GM19238 (cell line): ENCODE measurements at regions not wholly inside any gene's neighbourhood (a gene's known extent, or its start where the extent isn't known, plus 50 kb on each side); places are given as distances from the start of the nearest gene placed in this dataset.
A peak's percentile ranks its signal among the peaks of the same experiment; 100 is the strongest.
"Not testable (repeated sequence)": the region's sequence is repeated elsewhere in the genome, so short reads cannot be mapped to it uniquely, and the experiment has no call there.

Source experiments
- DNase-seq: peaks from one replicate; pipeline ENCODE4 v3.0.0; 2011; ENCODE audit warnings: low spot score; ENCODE audit not compliant: insufficient read length

GRCh38 chr3:186454881-186455703, 89.1 kb downstream of the CRYGS start:
- DNase-seq = no peak

DNA sequence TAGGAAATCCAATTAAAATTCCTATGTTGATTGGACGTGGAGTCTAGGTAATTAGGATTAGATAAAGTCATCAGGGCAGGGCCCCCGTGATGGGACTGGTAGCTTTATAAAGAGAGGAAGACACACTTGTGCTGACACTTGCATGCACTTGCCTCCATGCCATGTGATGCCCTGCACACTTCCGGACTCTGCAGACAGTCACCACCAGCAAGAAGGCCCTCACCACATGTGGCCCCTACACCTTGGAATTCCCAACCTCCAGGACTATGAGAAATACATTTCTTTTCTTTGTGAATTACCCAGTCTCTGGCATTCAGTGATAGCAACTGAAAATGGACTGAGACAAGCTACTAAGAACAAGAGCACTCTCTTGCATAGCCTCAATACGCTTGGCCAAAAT, 90.6 kb downstream of the CRYGS start:
- no peak for DNase-seq

GRCh38 chr3:186452517-186452916, 90.5 kb upstream of the DGKG start:
- no peak for DNase-seq

DNA sequence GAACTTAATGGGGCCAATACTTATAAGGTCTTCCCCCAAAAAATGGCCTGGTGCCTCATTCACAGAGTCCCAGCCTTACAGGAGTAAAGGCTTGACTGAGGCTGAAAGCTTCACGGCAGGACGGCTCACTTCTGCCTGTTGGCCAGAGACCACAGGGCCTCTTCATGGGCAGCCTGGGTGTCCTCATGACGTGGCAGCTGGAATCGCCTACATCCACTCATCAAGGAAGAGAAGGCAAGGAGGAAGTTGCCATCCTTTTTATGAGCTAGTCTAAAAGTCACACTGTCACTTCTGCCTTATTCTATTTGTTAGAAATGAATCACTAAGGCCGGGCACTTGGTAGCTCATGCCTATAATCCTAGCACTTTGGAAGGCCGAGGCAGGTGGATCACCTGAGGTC, 89.3 kb upstream of the DGKG start:
- DNase-seq = no peak

DNA sequence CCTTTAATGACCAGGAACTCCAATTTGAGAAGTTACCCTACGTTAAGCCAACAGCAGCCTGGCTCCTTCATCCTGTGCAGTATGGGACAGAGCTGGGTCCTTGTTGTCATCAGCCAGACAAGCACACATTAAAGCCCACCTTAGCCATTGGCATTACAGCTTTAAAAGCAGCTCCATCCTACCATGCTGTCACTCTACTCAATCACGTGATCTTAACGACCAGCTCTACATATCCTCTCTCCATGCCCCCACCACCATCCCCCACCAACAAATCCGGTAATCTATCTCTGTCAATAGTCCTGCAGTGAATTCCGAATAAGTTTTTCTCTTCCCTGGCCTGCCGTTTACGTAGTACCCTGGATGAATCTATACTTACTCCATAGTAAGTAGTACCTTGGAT, 82.9 kb upstream of the DGKG start:
- no peak for DNase-seq

GRCh38 chr3:186444288-186444687, 82.3 kb upstream of the DGKG start:
- no peak for DNase-seq

DNA sequence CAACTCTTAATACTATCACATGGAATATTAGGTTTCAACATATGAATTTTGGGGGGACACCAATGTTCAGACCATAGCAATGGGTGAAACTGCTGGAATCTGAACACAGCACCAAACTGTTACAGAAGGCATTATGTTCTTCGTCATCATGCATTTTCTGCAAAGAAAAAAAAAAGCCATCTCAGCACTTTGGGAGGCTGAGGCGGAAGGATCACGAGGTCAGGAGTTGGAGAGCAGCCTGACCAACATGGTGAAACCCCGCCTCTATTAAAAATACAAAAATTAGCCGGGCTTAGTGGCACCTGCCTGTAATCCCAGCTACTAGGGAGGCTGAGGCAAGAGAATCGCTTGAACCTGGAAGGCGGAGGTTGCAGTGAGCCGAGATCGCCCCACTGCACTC, 80.9 kb upstream of the DGKG start:
- DNase-seq = not testable (repeated sequence)

DNA sequence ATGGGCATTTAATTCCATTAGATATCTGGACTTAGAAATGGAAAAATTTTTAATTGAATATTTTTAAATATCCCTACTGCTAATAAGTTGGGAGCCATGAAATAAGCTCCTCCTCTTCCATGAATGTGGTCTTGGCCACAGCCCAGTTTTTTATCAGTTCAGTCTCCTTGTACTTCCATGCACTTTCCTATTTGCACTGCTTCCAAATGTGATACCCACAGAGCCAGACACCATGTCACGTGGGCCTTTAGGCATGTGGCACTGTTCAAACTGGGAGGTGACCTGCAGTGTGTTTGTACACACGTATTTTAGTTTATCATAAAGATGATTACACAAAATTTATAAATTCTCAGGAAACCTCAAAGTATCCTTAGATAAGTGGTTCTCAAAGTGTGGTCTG, 80.1 kb upstream of the DGKG start:
- DNase-seq = no peak

DNA sequence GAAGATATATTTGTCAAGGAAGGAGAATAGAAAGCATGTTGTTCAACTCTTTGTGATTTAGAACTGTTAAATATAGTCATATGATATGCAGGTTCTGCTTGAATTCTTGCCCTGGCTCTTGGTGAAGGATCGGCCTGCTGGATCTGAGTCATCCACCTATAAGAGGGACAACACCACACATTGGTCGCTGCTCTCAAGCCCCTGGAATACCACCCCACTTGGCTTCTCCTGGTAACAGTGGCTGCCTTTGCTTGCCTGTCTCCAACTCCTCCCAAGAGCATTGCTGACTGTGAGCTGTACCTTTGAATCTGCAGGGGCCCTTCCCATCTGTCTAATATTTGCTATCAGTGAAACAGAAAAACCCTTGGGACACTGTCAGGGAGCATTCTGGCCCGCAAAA, 78.9 kb upstream of the DGKG start:
- DNase-seq = no peak

DNA sequence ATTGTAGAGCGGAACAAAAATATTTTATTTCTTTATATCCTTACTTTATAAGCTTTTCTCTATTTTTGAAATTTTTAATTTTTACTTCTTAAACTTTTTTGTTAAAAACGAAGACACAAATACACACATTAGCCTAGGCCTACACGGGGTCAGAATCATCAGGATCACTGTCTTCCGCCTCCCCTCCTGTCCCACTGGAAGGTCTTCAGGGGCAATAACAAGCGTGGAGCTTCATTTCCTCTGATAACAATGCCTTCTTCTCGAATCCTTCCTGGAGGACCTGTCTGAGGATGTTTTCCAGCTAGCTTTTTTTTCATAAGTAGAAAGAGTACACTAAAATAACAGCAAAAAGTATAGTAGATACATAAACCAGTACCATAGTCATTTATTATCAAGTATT, 77.7 kb upstream of the DGKG start:
- no peak for DNase-seq

DNA sequence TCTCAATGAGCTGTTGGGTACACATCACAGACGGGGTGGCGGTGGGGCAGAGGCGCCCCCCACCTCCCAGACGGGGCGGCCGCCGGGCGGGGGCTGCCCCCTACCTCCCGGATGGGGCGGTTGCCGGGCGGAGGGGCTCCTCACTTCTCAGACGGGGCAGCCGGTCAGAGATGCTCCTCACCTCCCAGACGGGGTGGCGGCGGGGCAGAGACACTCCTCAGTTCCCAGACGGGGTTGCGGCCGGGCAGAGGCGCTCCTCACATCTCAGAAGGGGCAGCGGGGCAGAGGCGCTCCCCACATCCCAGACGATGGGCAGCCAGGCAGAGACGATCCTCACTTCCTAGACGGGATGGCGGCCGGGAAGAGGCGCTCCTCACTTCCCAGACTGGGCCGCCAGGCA, 73.3 kb upstream of the DGKG start:
- DNase-seq = not testable (repeated sequence)

DNA sequence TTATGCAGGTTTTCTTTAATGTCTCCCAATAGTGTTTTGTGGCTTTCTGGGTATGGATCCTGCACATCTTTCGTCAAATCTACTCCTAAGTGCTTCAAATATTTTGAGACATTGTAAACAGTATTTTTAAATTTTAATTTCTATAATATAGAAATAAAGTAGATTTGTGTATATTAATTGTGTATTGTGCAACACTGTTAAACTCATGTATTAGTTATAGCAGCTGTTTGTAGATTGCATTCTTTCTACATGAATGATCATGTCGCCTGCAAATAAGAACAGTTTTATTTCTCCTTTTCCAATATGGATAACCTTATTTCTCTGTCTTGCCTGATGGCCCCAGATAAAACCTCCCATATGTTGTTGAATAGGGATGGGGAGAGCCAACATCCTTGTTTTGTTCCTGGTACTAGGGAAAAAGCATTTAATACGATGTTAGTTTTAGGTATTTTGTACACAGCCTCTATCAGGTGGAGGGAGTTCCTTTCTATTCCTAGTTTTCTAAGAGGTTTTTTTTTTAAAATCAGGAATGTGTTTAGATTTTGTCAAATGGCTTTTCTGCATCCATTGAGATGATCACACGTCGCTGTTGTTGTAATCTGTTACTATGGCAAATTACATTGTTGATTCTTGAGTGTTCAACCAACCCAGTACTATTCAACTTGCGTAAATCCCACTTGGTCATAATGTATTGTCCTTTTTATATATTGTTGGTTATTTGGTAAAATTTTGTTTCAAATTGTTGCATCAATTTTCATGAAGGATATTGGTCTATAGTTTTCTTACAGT, 71.1 kb upstream of the DGKG start:
- no peak for DNase-seq

- no peak for DNase-seq
These were observed 70.2 kb upstream of the DGKG start for GRCh38 chr3:186432189-186432588.

GRCh38 chr3:186427627-186428281, 65.7 kb upstream of the DGKG start:
- no peak for DNase-seq

DNA sequence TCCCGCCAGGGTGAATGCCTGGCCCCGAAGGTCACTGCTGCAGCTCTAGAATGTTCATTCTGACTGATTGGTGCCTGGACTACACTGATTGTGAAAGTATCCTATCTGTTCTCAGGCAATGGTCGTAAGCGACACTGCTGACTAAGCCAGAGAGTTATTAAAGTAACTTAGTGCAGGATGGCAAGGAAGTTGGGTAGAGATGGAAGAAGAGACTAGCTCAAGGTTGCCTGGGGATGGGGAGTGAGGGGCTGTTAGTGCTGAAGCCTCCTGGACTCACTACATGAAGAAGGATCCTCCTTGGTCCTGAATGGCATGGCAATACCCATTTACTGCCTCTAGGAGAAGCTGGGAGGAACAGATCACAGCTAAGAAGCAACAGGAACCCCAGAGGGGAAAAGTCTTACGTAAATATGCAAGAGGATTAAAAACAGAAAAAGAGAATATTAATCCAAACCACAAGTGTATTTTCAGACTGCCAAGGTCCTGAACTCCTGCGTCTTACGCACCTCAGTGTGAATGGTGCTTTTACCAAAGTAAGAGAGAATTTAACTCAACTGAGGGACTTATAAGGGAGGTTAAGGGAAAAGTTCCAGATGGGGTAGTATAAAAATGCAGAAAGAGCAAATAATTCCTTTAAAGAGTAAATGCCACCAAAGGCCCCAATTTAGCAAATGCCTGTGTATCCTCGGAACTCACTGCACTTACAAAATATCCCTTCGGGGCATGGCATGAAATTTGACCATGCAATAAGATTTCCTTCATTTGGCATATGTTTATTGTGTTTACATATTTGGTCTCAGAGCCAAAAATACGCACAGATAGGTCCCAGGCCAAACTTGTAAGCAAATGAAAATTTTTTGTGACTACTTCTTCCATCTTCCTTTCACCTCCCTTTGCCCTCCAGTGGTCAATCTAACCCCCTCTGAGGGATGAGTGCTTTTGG, 64.0 kb upstream of the DGKG start:
- DNase-seq = no peak

GRCh38 chr3:186421946-186422345, 59.9 kb upstream of the DGKG start:
- DNase-seq = no peak

DNA sequence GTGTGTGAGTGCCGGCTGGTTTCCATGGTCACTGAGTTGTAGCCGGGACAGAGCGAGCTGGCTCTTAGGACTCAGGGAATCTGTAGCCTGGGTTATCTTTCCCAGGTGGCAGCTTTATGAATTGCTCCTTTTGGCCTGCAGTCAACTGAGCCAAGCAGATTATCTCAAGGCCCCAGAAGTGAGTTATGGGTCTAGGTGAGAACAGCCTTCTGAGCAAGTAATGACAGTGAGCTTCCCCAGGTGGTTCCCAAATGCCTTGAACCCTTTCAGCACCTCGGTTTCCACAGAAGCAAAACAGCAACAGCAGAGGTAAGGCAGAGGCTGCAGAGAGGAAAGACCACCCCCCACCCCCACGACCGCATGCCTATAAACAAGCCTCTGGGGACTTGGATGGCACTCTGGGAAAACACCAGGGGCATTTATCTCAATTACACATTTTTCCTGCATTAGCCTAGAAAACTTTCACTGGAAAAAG, 56.7 kb upstream of the DGKG start:
- DNase-seq = no peak

DNA sequence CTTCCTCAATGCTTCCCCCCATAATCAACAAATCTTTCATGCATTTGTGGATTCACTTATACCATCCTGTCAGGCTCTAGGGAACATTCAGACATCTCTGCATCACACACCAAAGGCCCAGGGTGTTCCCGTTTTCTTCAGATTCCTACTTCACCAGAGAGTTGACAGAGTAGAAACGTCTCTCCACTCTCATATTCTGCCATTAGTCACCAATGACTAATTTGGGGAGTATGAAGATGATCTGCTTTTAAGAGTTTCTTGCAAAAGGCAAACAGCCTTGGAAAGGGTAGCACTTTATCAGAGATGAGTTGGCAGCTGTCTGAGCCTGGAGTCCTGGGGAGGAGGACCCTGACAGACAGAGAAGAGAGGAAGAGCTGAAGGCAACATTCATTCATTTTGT, 55.8 kb upstream of the DGKG start:
- DNase-seq = no peak

DNA sequence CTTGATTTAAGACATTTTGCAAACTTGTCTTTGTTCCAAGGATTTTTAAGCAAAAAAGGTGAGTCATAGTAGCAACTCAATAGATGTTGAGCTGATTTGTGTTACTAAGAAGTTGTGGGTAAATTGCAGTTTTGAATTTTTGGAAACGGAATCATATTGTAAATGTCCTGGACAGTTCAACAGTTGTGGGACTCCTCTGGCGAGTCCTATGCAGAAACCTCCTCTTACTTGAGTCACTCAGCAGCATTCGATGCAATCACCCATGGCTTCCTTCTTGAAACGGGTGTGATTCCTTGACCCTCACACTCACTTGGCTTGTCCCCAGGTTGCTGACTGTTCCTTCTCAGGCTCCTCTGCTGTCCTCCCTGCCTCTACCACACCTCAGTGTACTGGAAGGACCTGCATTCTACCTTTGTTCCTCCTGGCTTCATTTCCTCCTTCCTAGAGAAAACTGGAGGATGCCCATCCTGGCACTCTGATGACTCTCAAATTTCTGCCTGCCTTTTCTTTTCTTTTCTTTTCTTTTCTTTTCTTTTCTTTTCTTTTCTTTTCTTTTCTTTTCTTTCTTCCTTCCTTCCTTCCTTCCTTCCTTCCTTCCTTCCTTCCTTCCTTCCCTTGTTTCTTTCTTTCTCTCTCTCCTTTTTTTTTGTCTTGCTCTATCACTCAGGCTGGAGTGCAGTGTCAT, 52.8 kb upstream of the DGKG start:
- no peak for DNase-seq

GRCh38 chr3:186413615-186414415, 51.8 kb upstream of the DGKG start:
- peak; percentile 19 for DNase-seq
